Lung (tissue), 11 donors: ENCODE measurements at regions not wholly inside any gene's neighbourhood (a gene's known extent, or its start where the extent isn't known, plus 50 kb on each side); places are given as distances from the start of the nearest gene placed in this dataset.

Experiments used
- ATAC-seq: fragments of 200-7000 bp; cut with Tn5 transposase; one replicate; pipeline ENCODE4 v1.9.1; 2020; ENCODE audit warnings: moderate number of reproducible peaks; ENCODE audit not compliant: insufficient read depth, low FRiP score
- DNase-seq, 3 donors: peaks; one replicate each; pipeline ENCODE4 v3.0.0-alpha.2; 2013 to 2017
- H3K27ac ChIP-seq, 2 donors: one replicate each; pipeline ENCODE4 v1.5.1; 2013; ENCODE audit warnings: mild to moderate bottlenecking in 2 of 2, moderate library complexity in 2 of 2, control low read depth in 1 of 2, inconsistent platforms in 1 of 2, low read depth in 1 of 2, low read length in 1 of 2
- H3K27me3 ChIP-seq, 3 donors: one replicate each; pipeline ENCODE4 v1.5.1; 2013; ENCODE audit warnings: low read length in 2 of 3; ENCODE audit not compliant: control insufficient read depth in 3 of 3, insufficient read depth in 3 of 3
- H3K36me3 ChIP-seq, 4 donors: one replicate each; pipeline ENCODE4 v1.5.1; 2013; ENCODE audit warnings: low read length in 4 of 4, mild to moderate bottlenecking in 1 of 4, moderate library complexity in 1 of 4; ENCODE audit not compliant: control insufficient read depth in 4 of 4, insufficient read depth in 4 of 4
- H3K4me1 ChIP-seq, 5 donors: one replicate each; pipeline ENCODE4 v1.5.1; 2013; ENCODE audit warnings: low read length in 5 of 5, mild to moderate bottlenecking in 2 of 5, moderate library complexity in 1 of 5; ENCODE audit not compliant: control insufficient read depth in 5 of 5, insufficient read depth in 5 of 5
- H3K4me3 ChIP-seq: one replicate; pipeline ENCODE4 v1.5.1; 2013; ENCODE audit warnings: mild to moderate bottlenecking, control low read depth, moderate library complexity
- H3K9ac ChIP-seq, 2 donors: one replicate each; pipeline ENCODE4 v1.5.1; 2013; ENCODE audit warnings: low read length in 2 of 2, control low read depth in 1 of 2; ENCODE audit not compliant: insufficient read depth in 1 of 2
- H3K9me3 ChIP-seq, 4 donors: one replicate each; pipeline ENCODE4 v1.5.1; 2013; ENCODE audit warnings: low read length in 3 of 4, mild to moderate bottlenecking in 1 of 4, moderate library complexity in 1 of 4; ENCODE audit not compliant: control insufficient read depth in 4 of 4, insufficient read depth in 3 of 4
- CTCF ChIP-seq: IDR thresholded peaks from 2 replicates; pipeline ENCODE4 v1.5.1; 2012; ENCODE audit warnings: mild to moderate bottlenecking; ENCODE audit errors: control extremely low read depth, extremely low read depth
- WGBS, 2 donors: extraction: QIAGEN DNeasy Blood & Tissue Kit; methylation state at CpG; one replicate each; pipeline ENCODE4 v1.1.7; 2013; 5-methylcytosine and 5-hydroxymethylcytosine counted together
- donor health status: control.
- donor health status: control.
- donor health status: Bipolar disorder and iron deficiency.
- donor health status: healthy.
- donor health status: DM: yes; HTN: yes; CAD: no.

DNA sequence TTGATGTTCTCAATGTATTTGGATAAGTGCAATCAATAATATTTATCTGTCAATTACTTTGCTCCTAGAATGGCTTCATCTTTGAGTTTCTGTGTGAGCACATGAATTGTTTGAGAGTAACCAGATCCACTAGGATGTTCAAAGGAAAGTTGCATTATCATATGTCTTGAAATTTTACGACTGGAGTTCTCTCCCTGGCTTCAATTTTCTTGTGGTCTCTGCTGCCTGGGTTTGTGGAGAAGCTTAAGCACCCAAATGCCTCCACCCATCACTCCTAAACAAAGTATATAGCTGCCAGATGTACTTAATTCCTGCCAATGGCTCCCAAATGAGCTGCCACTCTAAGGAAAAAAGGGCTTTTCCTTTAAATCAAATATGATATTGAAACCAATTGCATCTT is 1149.4 kb upstream of the ZEB2 start:
- no peaks in the 10 kb centered on the region for H3K36me3 ChIP-seq
- no peak for DNase-seq
- no peak overlapping the region for H3K9ac ChIP-seq
- no peak overlapping the region for H3K4me3 ChIP-seq
- H3K27ac ChIP-seq, result no peak overlapping the region
- H3K27me3 ChIP-seq, result no peaks in the 10 kb centered on the region
- no peak for ATAC-seq
- no peaks in the 10 kb centered on the region for H3K9me3 ChIP-seq
- 77 to 79% methylated on average over 1 of the region's 1 CpG for WGBS, 2 donors
- peaks cover 0 to 12% (median 0%) of the 10 kb centered on the region in 5 donors for H3K4me1 ChIP-seq
- no peak for TF ChIP-seq CTCF

DNA sequence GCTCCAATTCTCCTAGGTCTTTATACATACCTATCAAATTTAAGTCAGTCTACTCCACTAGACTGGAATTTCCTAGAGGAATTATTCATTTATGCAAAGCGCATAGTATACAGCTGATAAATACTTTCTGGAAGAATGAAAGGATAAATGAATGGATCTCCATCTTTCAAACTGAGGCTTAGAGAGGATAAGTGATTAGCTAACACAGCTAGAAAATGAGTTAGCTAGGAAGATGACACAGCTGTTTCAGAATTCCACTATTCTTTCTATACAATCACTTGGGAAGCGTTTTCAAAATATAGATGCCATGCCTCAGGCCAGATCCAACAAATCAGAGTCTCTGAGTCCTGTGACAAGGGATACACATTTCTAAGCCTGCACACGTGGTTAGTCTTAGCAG is 1146.6 kb upstream of the ZEB2 start:
- 84 to 90% methylated on average over 3 of the region's 3 CpGs for WGBS, 2 donors
- Histone ChIP-seq H3K27ac (no peak overlapping the region), H3K27me3 (no peaks in the 10 kb centered on the region), H3K4me1 (peaks cover 0 to 12% (median 0%) of the 10 kb centered on the region in 5 donors), H3K9ac (no peak overlapping the region), H3K36me3 (no peaks in the 10 kb centered on the region), H3K4me3 (no peak overlapping the region), H3K9me3 (no peaks in the 10 kb centered on the region)
- ATAC-seq (no peak), DNase-seq (peak in 1 of 3 donors; percentile 22)
- no peak for TF ChIP-seq CTCF

DNA sequence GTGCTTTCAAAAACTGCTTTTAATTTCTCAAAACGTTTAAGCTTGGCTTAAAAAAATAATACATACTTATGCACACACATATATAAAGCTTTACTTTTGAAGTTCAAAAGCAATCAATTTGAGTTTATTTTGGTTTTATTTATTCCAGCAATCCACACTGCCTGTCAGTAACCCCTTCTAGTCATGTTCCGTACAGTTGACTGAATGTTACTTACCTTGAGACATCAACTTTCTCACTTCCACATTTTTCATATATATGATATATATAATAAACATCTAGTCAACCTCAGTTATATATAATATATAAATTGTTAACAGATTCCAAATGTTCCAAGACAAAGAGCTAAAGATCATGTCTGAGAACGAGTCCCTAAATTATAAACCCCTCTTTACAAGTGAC is 1137.3 kb upstream of the ZEB2 start:
- H3K27me3 ChIP-seq, result no peaks in the 10 kb centered on the region
- TF ChIP-seq CTCF, result no peak
- no peak for ATAC-seq
- H3K36me3 ChIP-seq, result no peaks in the 10 kb centered on the region
- DNase-seq, result no peak
- H3K4me1 ChIP-seq, result peaks cover 0 to 24% (median 0%) of the 10 kb centered on the region in 5 donors
- 81 to 88% methylated on average over 3 of the region's 3 CpGs for WGBS, 2 donors
- no peak overlapping the region for H3K9ac ChIP-seq
- no peak overlapping the region for H3K27ac ChIP-seq
- no peaks in the 10 kb centered on the region for H3K9me3 ChIP-seq
- H3K4me3 ChIP-seq, result no peak overlapping the region

DNA sequence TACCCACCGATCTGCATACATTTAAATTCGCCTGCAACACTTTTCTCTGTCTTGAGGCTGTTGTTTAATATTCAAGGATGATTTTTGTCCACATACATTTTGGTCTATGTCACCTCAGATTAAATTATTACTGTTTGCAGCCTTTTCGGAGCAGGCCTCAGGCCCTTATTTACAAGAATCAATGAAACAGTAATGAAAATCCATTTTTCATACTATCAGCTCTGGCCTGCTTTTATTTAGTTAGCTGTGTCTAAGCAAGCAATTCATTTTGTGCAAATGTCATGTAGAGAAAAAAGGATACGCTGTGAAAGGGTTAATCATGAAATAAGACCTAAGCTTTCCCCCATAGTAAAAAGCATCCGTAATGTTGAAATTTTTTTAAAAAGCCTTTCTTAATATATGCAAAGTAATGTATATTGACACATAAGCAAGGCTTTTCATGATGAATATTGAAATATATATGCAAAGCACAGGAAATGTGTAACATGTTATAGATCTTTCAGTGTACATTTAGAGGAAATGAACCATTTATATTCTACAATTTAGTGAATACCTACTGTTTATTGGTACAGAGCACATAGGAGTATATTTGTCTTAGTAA is 1135.3 kb upstream of the ZEB2 start:
- no peak for ATAC-seq
- Histone ChIP-seq H3K4me3 (no peak overlapping the region), H3K27me3 (no peaks in the 10 kb centered on the region), H3K4me1 (peaks cover 0 to 32% (median 0%) of the 10 kb centered on the region in 5 donors), H3K36me3 (no peaks in the 10 kb centered on the region), H3K9ac (no peak overlapping the region), H3K27ac (no peak overlapping the region), H3K9me3 (no peaks in the 10 kb centered on the region)
- no peak for TF ChIP-seq CTCF
- WGBS, 2 donors, result 86 to 87% methylated on average over 5 of the region's 5 CpGs
- DNase-seq, result peak in 1 of 3 donors; percentile 15
